Ishikawa (cell line): ENCODE measurements at regions not wholly inside any gene's neighbourhood (a gene's known extent, or its start where the extent isn't known, plus 50 kb on each side); places are given as distances from the start of the nearest gene placed in this dataset.

Experiments
- CEBPB ChIP-seq: IDR thresholded peaks from 2 replicates; pipeline ENCODE4 v1.6.1; 2012
- CREB1 ChIP-seq: IDR thresholded peaks from 2 replicates; pipeline ENCODE4 v1.6.1; 2012; ENCODE audit warnings: low read depth
- EGR1 ChIP-seq: IDR thresholded peaks from 2 replicates; pipeline ENCODE4 v1.6.1; 2012
- EP300 ChIP-seq: IDR thresholded peaks from 2 replicates; pipeline ENCODE4 v1.6.1; 2012; ENCODE audit warnings: borderline replicate concordance
- MAX ChIP-seq: IDR thresholded peaks from 2 replicates; pipeline ENCODE4 v1.6.1; 2012
- NFIC ChIP-seq: IDR thresholded peaks from 2 replicates; pipeline ENCODE4 v1.6.1; 2012
- RAD21 ChIP-seq: IDR thresholded peaks from 2 replicates; pipeline ENCODE4 v1.6.1; 2012; ENCODE audit warnings: low read depth
- REST ChIP-seq: IDR thresholded peaks from 2 replicates; pipeline ENCODE4 v1.6.1; 2012; ENCODE audit warnings: low read depth, mild to moderate bottlenecking
- TAF1 ChIP-seq: IDR thresholded peaks from 2 replicates; pipeline ENCODE4 v1.6.1; 2012; ENCODE audit warnings: low read depth, mild to moderate bottlenecking
- TCF12 ChIP-seq: IDR thresholded peaks from 2 replicates; pipeline ENCODE4 v1.6.1; 2012; ENCODE audit warnings: low read depth
- TEAD4 ChIP-seq: IDR thresholded peaks from 2 replicates; pipeline ENCODE4 v1.6.1; 2012
- USF1 ChIP-seq: IDR thresholded peaks from 2 replicates; pipeline ENCODE4 v1.6.1; 2012
- YY1 ChIP-seq: IDR thresholded peaks from 2 replicates; pipeline ENCODE4 v1.6.1; 2012; ENCODE audit warnings: low read depth
- ZBTB7A ChIP-seq: IDR thresholded peaks from 2 replicates; pipeline ENCODE4 v1.6.1; 2012; ENCODE audit warnings: low read depth

DNA sequence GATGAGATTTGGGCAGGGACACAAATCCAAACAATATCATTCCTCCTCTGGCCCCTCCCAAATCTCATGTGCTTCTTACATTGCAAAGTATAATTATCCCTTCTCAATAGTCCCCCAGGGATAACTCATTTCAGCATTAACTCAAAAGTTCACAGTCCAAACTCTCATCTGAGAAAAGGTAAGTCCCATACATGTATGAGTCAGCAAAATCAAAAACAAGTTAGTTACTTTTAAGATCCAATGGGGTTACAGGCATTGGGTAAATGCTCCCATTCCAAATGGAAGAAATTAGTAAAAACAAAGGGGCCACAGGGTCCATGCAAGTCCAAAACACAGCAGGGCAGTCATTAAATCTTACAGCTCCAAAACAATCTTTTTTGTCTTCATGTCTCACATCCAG, 917.9 kb upstream of the CDH10 start:
- no peak for TF ChIP-seq YY1
- no peak for TF ChIP-seq MAX
- no peak for TF ChIP-seq EP300
- no peak for TF ChIP-seq TEAD4
- no peak for TF ChIP-seq RAD21
- TF ChIP-seq TAF1: no peak
- no peak for TF ChIP-seq REST
- TF ChIP-seq ZBTB7A: no peak
- TF ChIP-seq USF1: no peak
- TF ChIP-seq EGR1: no peak
- TF ChIP-seq CEBPB: no peak
- no peak for TF ChIP-seq NFIC
- TF ChIP-seq CREB1: no peak
- TF ChIP-seq TCF12: no peak
